HCT116 (cell line): ENCODE measurements at regions not wholly inside any gene's neighbourhood (a gene's known extent, or its start where the extent isn't known, plus 50 kb on each side); places are given as distances from the start of the nearest gene placed in this dataset.

Experiments used
- ATAC-seq: fragments of 200-7000 bp; cut with Tn5 transposase; 2 replicates; pipeline ENCODE4 v1.9.1; 2020; ENCODE audit warnings: mild to moderate bottlenecking, moderate library complexity
- BruUV-seq: library from RNA; stranded (reverse); fragments of 400-500 nt; replicated peaks from 2 replicates; lab custom pipeline; 2021; lab: Mats Ljungman, UMichigan
- CTCF ChIA-PET: fragments of 300-600 bp; sonication (Branson Sonifier 250); formaldehyde crosslinking; loops from one replicate; lab custom pipeline; 2021; ENCODE audit warnings: antibody characterized with exemption; lab: Charles Lee
- POLR2A ChIA-PET: fragments of 300-600, 350-600 bp; sonication (Branson Sonifier 250); formaldehyde crosslinking; loops from one replicate; lab custom pipeline; 2021; ENCODE audit warnings: antibody characterized with exemption; lab: Charles Lee
- RAD21 ChIA-PET, 2 experiments: fragments of 300-600 bp; sonication (Branson Sonifier 250); formaldehyde crosslinking; loops; one replicate each; lab custom pipeline; 2023; ENCODE audit warnings: low total read pairs in 2 of 2; ENCODE audit not compliant: uncharacterized antibody in 2 of 2, unreplicated experiment in 2 of 2, low non-redundant PET in 1 of 2; lab: Charles Lee
- DNase-seq: peaks from one replicate; pipeline ENCODE4 v3.0.0-alpha.2; 2010; ENCODE audit warnings: low read depth, low spot score
- H2AFZ ChIP-seq: fragments of 200-600 bp; shearing (Covaris generic), sonication (generic); 2 replicates; pipeline ENCODE4 v1.6.1; 2017; ENCODE audit warnings: low read depth, mixed run types, mixed read lengths, antibody characterized with exemption, low read length; ENCODE audit not compliant: poor library complexity, severe bottlenecking
- H3K27ac ChIP-seq: 2 replicates; pipeline ENCODE4 v1.5.1; 2012; ENCODE audit warnings: low read depth, low read length
- H3K27me3 ChIP-seq: fragments of 200-600 bp; sonication (generic); 2 replicates; pipeline ENCODE4 v1.6.1; 2016; ENCODE audit warnings: mixed run types, low read length, mixed read lengths; ENCODE audit not compliant: insufficient read depth
- H3K36me3 ChIP-seq, 2 experiments: fragments of 200-500 bp in 1 of 2; fragments of 200-600 bp in 1 of 2; sonication (Bioruptor generic) in 1 of 2; sonication (generic) in 1 of 2; 2 replicates each; pipeline versions ENCODE4 v1.5.1 to v1.6.1; 2014 to 2016; ENCODE audit warnings: low read length in 2 of 2, inconsistent platforms in 1 of 2, mixed read lengths in 1 of 2, mixed run types in 1 of 2; ENCODE audit not compliant: insufficient read depth in 2 of 2, control insufficient read depth in 1 of 2
- H3K4me1 ChIP-seq, 2 experiments: fragments of 200-600 bp in 1 of 2; sonication (generic) in 1 of 2; 2 replicates each; pipeline versions ENCODE4 v1.5.1 to v1.6.1; 2012 to 2017; ENCODE audit warnings: low read length in 2 of 2, inconsistent platforms in 1 of 2, mild to moderate bottlenecking in 1 of 2, mixed read lengths in 1 of 2, mixed run types in 1 of 2, moderate library complexity in 1 of 2; ENCODE audit not compliant: insufficient read depth in 2 of 2, control insufficient read depth in 1 of 2
- H3K4me2 ChIP-seq: fragments of 200-600 bp; sonication (generic); 2 replicates; pipeline ENCODE4 v1.6.1; 2017; ENCODE audit warnings: mixed run types, low read length, mixed read lengths
- H3K4me3 ChIP-seq, 2 experiments: fragments of 200-600 bp in 1 of 2; sonication (generic) in 1 of 2; replicated peaks in 1 of 2; 2 replicates each; pipeline ENCODE4 v1.5.1; 2011 to 2016; ENCODE audit warnings: low read length in 2 of 2, control low read depth in 1 of 2, low read depth in 1 of 2, mild to moderate bottlenecking in 1 of 2, mixed read lengths in 1 of 2, mixed run types in 1 of 2
- H3K79me2 ChIP-seq: fragments of 200-600 bp; sonication (generic); 2 replicates; pipeline ENCODE4 v1.6.1; 2017; ENCODE audit warnings: mild to moderate bottlenecking, mixed run types, low read length, moderate library complexity, mixed read lengths; ENCODE audit not compliant: insufficient read depth
- H3K9ac ChIP-seq: fragments of 200-600 bp; sonication (generic); 2 replicates; pipeline ENCODE4 v1.6.1; 2016; ENCODE audit warnings: low read length, mixed read lengths
- H3K9me2 ChIP-seq: fragments of 200-600 bp; sonication (generic), shearing (Covaris generic); 2 replicates; pipeline ENCODE4 v1.6.1; 2017; ENCODE audit warnings: mixed run types, mild to moderate bottlenecking, moderate library complexity; ENCODE audit not compliant: insufficient read depth
- H3K9me3 ChIP-seq, 2 experiments: fragments of 200-500 bp in 1 of 2; fragments of 200-600 bp in 1 of 2; sonication (Bioruptor generic) in 1 of 2; sonication (generic) in 1 of 2; 2 replicates each; pipeline ENCODE4 v1.6.1; 2014 to 2017; ENCODE audit warnings: low read length in 2 of 2, mixed read lengths in 2 of 2, inconsistent platforms in 1 of 2, low read depth in 1 of 2, mild to moderate bottlenecking in 1 of 2, mixed run types in 1 of 2, moderate library complexity in 1 of 2; ENCODE audit not compliant: control insufficient read depth in 1 of 2, insufficient read depth in 1 of 2
- H4K20me1 ChIP-seq: fragments of 200-600 bp; sonication (generic), shearing (Covaris generic); 2 replicates; pipeline ENCODE4 v1.6.1; 2017; ENCODE audit warnings: mixed run types, mild to moderate bottlenecking, moderate library complexity; ENCODE audit not compliant: insufficient read depth
- CBX3 ChIP-seq: IDR thresholded peaks from 2 replicates; pipeline ENCODE4 v1.6.1; 2012; ENCODE audit warnings: low read depth
- CEBPB ChIP-seq: IDR thresholded peaks from 2 replicates; pipeline ENCODE4 v1.6.1; 2012; ENCODE audit warnings: low read depth
- EGR1 ChIP-seq: IDR thresholded peaks from 2 replicates; pipeline ENCODE4 v1.6.1; 2012; ENCODE audit warnings: low read depth
- EZH2 ChIP-seq: fragments of 200-600 bp; sonication (generic); IDR thresholded peaks from 2 replicates; pipeline ENCODE4 v1.6.1; 2017; ENCODE audit warnings: antibody characterized with exemption, mixed run types
- FOSL1 ChIP-seq: IDR thresholded peaks from 2 replicates; pipeline ENCODE4 v1.6.1; 2012; ENCODE audit warnings: low read depth
- JUND ChIP-seq: IDR thresholded peaks from 2 replicates; pipeline ENCODE4 v1.6.1; 2012
- MAX ChIP-seq: IDR thresholded peaks from 2 replicates; pipeline ENCODE4 v1.6.1; 2012
- POLR2AphosphoS5 ChIP-seq: IDR thresholded peaks from 2 replicates; pipeline ENCODE4 v1.6.1; 2011; ENCODE audit warnings: mild to moderate bottlenecking, low read depth, low read length, moderate library complexity
- RAD21 ChIP-seq: IDR thresholded peaks from 2 replicates; pipeline ENCODE4 v1.6.1; 2012; ENCODE audit warnings: low read depth, mild to moderate bottlenecking
- REST ChIP-seq: IDR thresholded peaks from 2 replicates; pipeline ENCODE4 v1.6.1; 2012; ENCODE audit warnings: low read depth
- SRF ChIP-seq: IDR thresholded peaks from 2 replicates; pipeline ENCODE4 v1.6.1; 2012; ENCODE audit warnings: low read depth
- ZBTB33 ChIP-seq: IDR thresholded peaks from 2 replicates; pipeline ENCODE4 v1.6.1; 2011; ENCODE audit warnings: mild to moderate bottlenecking, low read length, moderate library complexity; ENCODE audit not compliant: insufficient replicate concordance; ENCODE audit errors: extremely low read depth
- ZNF274 ChIP-seq: fragments of 200-500 bp; sonication (Bioruptor generic); IDR thresholded peaks from 2 replicates; pipeline ENCODE4 v1.6.1; 2014; ENCODE audit warnings: mild to moderate bottlenecking, low read depth, low read length, inconsistent platforms
- intact Hi-C: fragments of 100-400 bp; cut with micrococcal nuclease; formaldehyde crosslinking; loops from 2 replicates; pipeline ENCODE4 v1.10.0; 2022

GRCh38 chr13:78065141-78065540 lies 146.5 kb upstream of the EDNRB start:
- Histone ChIP-seq H3K4me3 (no peak overlapping the region), H2AFZ (no peak overlapping the region), H3K9ac (no peak overlapping the region), H3K4me1 (no peaks in the 10 kb centered on the region), H3K4me2 (no peak overlapping the region), H3K27ac (no peak overlapping the region), H3K27me3 (no peaks in the 10 kb centered on the region), H3K9me3 (peaks cover 0 to 2% of the 10 kb centered on the region in 2 experiments; a peak in 1 of 4 replicates), H3K9me2 (no peaks in the 10 kb centered on the region), H3K79me2 (no peaks in the 10 kb centered on the region), H3K36me3 (no peaks in the 10 kb centered on the region), H4K20me1 (no peaks in the 10 kb centered on the region)
- no TSS peak for BruUV-seq
- TF ChIP-seq EGR1: no peak
- TF ChIP-seq ZBTB33: no peak
- intact Hi-C loops: no loop called here
- POLR2A ChIA-PET: no interaction called here
- ATAC-seq (no peak), DNase-seq (no peak)
- CTCF ChIA-PET: no interaction called here
- RAD21 ChIA-PET: no interaction called here

- H3K36me3 ChIP-seq: no peaks in the 10 kb centered on the region
- H3K79me2 ChIP-seq: no peaks in the 10 kb centered on the region
- no peak overlapping the region for H3K4me2 ChIP-seq
- ChIA-PET POLR2A (no interaction called here), RAD21 (no interaction called here), CTCF (no interaction called here)
- no peak overlapping the region for H3K9ac ChIP-seq
- H3K4me1 ChIP-seq: no peaks in the 10 kb centered on the region
- no peak overlapping the region for H3K4me3 ChIP-seq
- no TSS peak for BruUV-seq
- intact Hi-C loops: no loop called here
- H3K27ac ChIP-seq: no peak overlapping the region
- no peak overlapping the region for H2AFZ ChIP-seq
- H3K27me3 ChIP-seq: no peaks in the 10 kb centered on the region
- DNase-seq (no peak), ATAC-seq (no peak)
- peaks cover 0 to 2% of the 10 kb centered on the region in 2 experiments; a peak in 1 of 4 replicates for H3K9me3 ChIP-seq
- no peak for TF ChIP-seq CBX3
- no peak for TF ChIP-seq POLR2AphosphoS5
- no peak for TF ChIP-seq MAX
- no peak for TF ChIP-seq CEBPB
- no peak for TF ChIP-seq SRF
- TF ChIP-seq JUND: no peak
- TF ChIP-seq FOSL1: no peak
- TF ChIP-seq EZH2: no peak
- no peak for TF ChIP-seq RAD21
- TF ChIP-seq REST: no peak
- no peak for TF ChIP-seq ZBTB33
- no peak for TF ChIP-seq ZNF274
- no peaks in the 10 kb centered on the region for H4K20me1 ChIP-seq
- no peaks in the 10 kb centered on the region for H3K9me2 ChIP-seq
Measured at GRCh38 chr13:78061806-78062205, 143.2 kb upstream of the EDNRB start.
